CD14-positive monocyte (primary cell): ENCODE measurements at regions not wholly inside any gene's neighbourhood (a gene's known extent, or its start where the extent isn't known, plus 50 kb on each side); places are given as distances from the start of the nearest gene placed in this dataset.

Experiments used
- DNase-seq, 3 donors: peaks; one replicate each; pipeline ENCODE4 v3.0.0-alpha.2; 2011 to 2022
- H2AFZ ChIP-seq: 2 replicates; pipeline ENCODE4 v1.6.0; 2012; ENCODE audit warnings: mild to moderate bottlenecking, low read depth, low read length, inconsistent platforms; ENCODE audit not compliant: insufficient read depth, poor library complexity, severe bottlenecking
- H3K27ac ChIP-seq, 2 donors: 1 replicate in 1 of 2; 2 replicates in 1 of 2; pipeline ENCODE4 v1.5.1; 2012 to 2013; ENCODE audit warnings: low read length in 2 of 2, control low read depth in 1 of 2, inconsistent platforms in 1 of 2, low read depth in 1 of 2, mild to moderate bottlenecking in 1 of 2
- H3K27me3 ChIP-seq, 2 donors: one replicate each; pipeline versions ENCODE4 v1.6.0 to v1.6.1; 2011 to 2013; ENCODE audit warnings: low read length in 2 of 2; ENCODE audit not compliant: control insufficient read depth in 2 of 2, insufficient read depth in 2 of 2
- H3K36me3 ChIP-seq, 2 donors: replicated peaks in 1 of 2; 1 replicate in 1 of 2; 2 replicates in 1 of 2; pipeline versions ENCODE4 v1.5.1 to v1.6.1; 2012 to 2013; ENCODE audit warnings: low read length in 2 of 2, control low read depth in 1 of 2, inconsistent platforms in 1 of 2, mild to moderate bottlenecking in 1 of 2; ENCODE audit not compliant: insufficient read depth in 2 of 2, control insufficient read depth in 1 of 2
- H3K4me1 ChIP-seq, 2 donors: 1 replicate in 1 of 2; 2 replicates in 1 of 2; pipeline versions ENCODE4 v1.5.1 to v1.6.1; 2012 to 2013; ENCODE audit warnings: low read length in 2 of 2, control low read depth in 1 of 2, inconsistent platforms in 1 of 2, mild to moderate bottlenecking in 1 of 2, moderate library complexity in 1 of 2; ENCODE audit not compliant: insufficient read depth in 2 of 2, control insufficient read depth in 1 of 2
- H3K4me2 ChIP-seq: replicated peaks from 2 replicates; pipeline ENCODE3; 2012; ENCODE audit warnings: low read length, moderate library complexity, mild to moderate bottlenecking; ENCODE audit not compliant: poor library complexity, severe bottlenecking; ENCODE audit errors: extremely low read depth
- H3K4me3 ChIP-seq, 3 experiments: fragments of 200-600 bp in 1 of 3; sonication (generic) in 1 of 3; replicated peaks in 1 of 3; 1 replicate in 2 of 3; 2 replicates in 1 of 3; pipeline ENCODE4 v1.5.1; 2011 to 2013; ENCODE audit warnings: low read length in 3 of 3, mild to moderate bottlenecking in 3 of 3, control low read depth in 2 of 3, low read depth in 2 of 3, inconsistent platforms in 1 of 3, moderate library complexity in 1 of 3
- H3K79me2 ChIP-seq: 2 replicates; pipeline ENCODE4 v1.6.0; 2012; ENCODE audit warnings: mild to moderate bottlenecking, control low read depth, inconsistent platforms, low read length, moderate library complexity; ENCODE audit not compliant: insufficient read depth
- H3K9ac ChIP-seq: 2 replicates; pipeline ENCODE4 v1.6.0; 2017; ENCODE audit warnings: low read length, mild to moderate bottlenecking; ENCODE audit not compliant: insufficient read depth, poor library complexity, severe bottlenecking
- H3K9me3 ChIP-seq, 2 donors: replicated peaks in 1 of 2; 1 replicate in 1 of 2; 2 replicates in 1 of 2; pipeline versions ENCODE4 v1.5.1 to v1.6.1; 2012 to 2013; ENCODE audit warnings: low read length in 2 of 2, control low read depth in 1 of 2; ENCODE audit not compliant: control insufficient read depth in 1 of 2, insufficient read depth in 1 of 2
- H4K20me1 ChIP-seq: 2 replicates; pipeline ENCODE4 v1.6.0; 2012; ENCODE audit warnings: mild to moderate bottlenecking, low read length, control low read depth, moderate library complexity; ENCODE audit not compliant: insufficient read depth
- H3K27ac Mint-ChIP-seq, 7 donors: one replicate each; pipeline ENCODE4 v1.8.0; 2020; ENCODE audit warnings: mild to moderate bottlenecking in 7 of 7, mixed read lengths in 7 of 7, moderate library complexity in 6 of 7, inconsistent platforms in 2 of 7
- H3K27me3 Mint-ChIP-seq, 3 donors: one replicate each; pipeline ENCODE4 v1.8.0; 2021 to 2022; ENCODE audit warnings: low read depth in 3 of 3, mild to moderate bottlenecking in 3 of 3, mixed read lengths in 3 of 3, moderate library complexity in 3 of 3, inconsistent platforms in 1 of 3
- H3K36me3 Mint-ChIP-seq, 2 donors: one replicate each; pipeline ENCODE4 v1.8.0; 2020; ENCODE audit warnings: mixed read lengths in 2 of 2, inconsistent platforms in 1 of 2, mild to moderate bottlenecking in 1 of 2
- H3K4me1 Mint-ChIP-seq: one replicate; pipeline ENCODE4 v1.8.0; 2020; ENCODE audit warnings: mild to moderate bottlenecking, mixed read lengths
- H3K4me3 Mint-ChIP-seq, 2 donors: one replicate each; pipeline ENCODE4 v1.8.0; 2020; ENCODE audit warnings: mild to moderate bottlenecking in 2 of 2, mixed read lengths in 2 of 2, moderate library complexity in 1 of 2
- H3K9me3 Mint-ChIP-seq, 7 donors: one replicate each; pipeline ENCODE4 v1.8.0; 2020 to 2022; ENCODE audit warnings: mixed read lengths in 7 of 7, mild to moderate bottlenecking in 6 of 7, moderate library complexity in 6 of 7, inconsistent platforms in 2 of 7
- WGBS: methylation state at CpG from one replicate; pipeline ENCODE4 v1.1.5; 2013; ENCODE audit warnings: missing lambda C conversion rate; ENCODE audit not compliant: insufficient coverage; 5-methylcytosine and 5-hydroxymethylcytosine counted together
- intact Hi-C, 2 donors: fragments of 100-400 bp; cut with micrococcal nuclease; formaldehyde crosslinking; loops; one replicate each; pipeline versions ENCODE4 v1.15.0 to v1.15.1; 2023
- TF ChIP-seq, protein P1 (sequence below): fragments of 200-600 bp; IDR thresholded peaks from one replicate; pipeline ENCODE4 v1.8.0; 2022; ENCODE audit warnings: antibody characterized with exemption, mild to moderate bottlenecking

- no peak overlapping the region for H3K4me3 ChIP-seq
- DNase-seq: no peak
- Mint-ChIP-seq H3K4me1 (no peaks in the 10 kb centered on the region), H3K27me3 (peaks cover 0 to 2% (median 0%) of the 10 kb centered on the region in 3 donors), H3K9me3 (peaks cover 0 to 2% (median 0%) of the 10 kb centered on the region in 7 donors), H3K27ac (peak overlapping the region in 1 of 7 donors; percentile 50), H3K36me3 (peaks cover 82 to 83% of the 10 kb centered on the region in 2 donors), H3K4me3 (no peak overlapping the region)
- H3K9ac ChIP-seq: no peak overlapping the region
- TF ChIP-seq, protein P1, sequence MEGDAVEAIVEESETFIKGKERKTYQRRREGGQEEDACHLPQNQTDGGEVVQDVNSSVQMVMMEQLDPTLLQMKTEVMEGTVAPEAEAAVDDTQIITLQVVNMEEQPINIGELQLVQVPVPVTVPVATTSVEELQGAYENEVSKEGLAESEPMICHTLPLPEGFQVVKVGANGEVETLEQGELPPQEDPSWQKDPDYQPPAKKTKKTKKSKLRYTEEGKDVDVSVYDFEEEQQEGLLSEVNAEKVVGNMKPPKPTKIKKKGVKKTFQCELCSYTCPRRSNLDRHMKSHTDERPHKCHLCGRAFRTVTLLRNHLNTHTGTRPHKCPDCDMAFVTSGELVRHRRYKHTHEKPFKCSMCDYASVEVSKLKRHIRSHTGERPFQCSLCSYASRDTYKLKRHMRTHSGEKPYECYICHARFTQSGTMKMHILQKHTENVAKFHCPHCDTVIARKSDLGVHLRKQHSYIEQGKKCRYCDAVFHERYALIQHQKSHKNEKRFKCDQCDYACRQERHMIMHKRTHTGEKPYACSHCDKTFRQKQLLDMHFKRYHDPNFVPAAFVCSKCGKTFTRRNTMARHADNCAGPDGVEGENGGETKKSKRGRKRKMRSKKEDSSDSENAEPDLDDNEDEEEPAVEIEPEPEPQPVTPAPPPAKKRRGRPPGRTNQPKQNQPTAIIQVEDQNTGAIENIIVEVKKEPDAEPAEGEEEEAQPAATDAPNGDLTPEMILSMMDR: no peak
- H3K36me3 ChIP-seq: peaks cover 87 to 99% of the 10 kb centered on the region in 2 donors
- no peak overlapping the region for H3K4me2 ChIP-seq
- peaks cover 10% of the 10 kb centered on the region for H4K20me1 ChIP-seq
- intact Hi-C loops: no loop called here
- no peak overlapping the region for H2AFZ ChIP-seq
- no peak overlapping the region for H3K27ac ChIP-seq
- 100% methylated on average over 1 of the region's 2 CpGs for WGBS
- no peaks in the 10 kb centered on the region for H3K79me2 ChIP-seq
- no peaks in the 10 kb centered on the region for H3K9me3 ChIP-seq
- no peaks in the 10 kb centered on the region for H3K4me1 ChIP-seq
- H3K27me3 ChIP-seq: no peaks in the 10 kb centered on the region
Observed at GRCh38 chr6:144847916-144848315, 562.8 kb downstream of the UTRN start.

GRCh38 chr6:144849920-144850319, 564.8 kb downstream of the UTRN start:
- peaks cover 0 to 2% (median 0%) of the 10 kb centered on the region in 3 donors for H3K27me3 Mint-ChIP-seq
- H3K79me2 ChIP-seq: no peaks in the 10 kb centered on the region
- H3K4me1 Mint-ChIP-seq: no peaks in the 10 kb centered on the region

More at GRCh38 chr6:144849920-144850319, 564.8 kb downstream of the UTRN start:
- peaks cover 79 to 90% of the 10 kb centered on the region in 2 donors for H3K36me3 ChIP-seq
- H3K9me3 ChIP-seq: no peaks in the 10 kb centered on the region
- no peak overlapping the region for H3K4me2 ChIP-seq
- no peaks in the 10 kb centered on the region for H3K4me1 ChIP-seq
- no peaks in the 10 kb centered on the region for H3K27me3 ChIP-seq
- Mint-ChIP-seq H3K9me3 (peaks cover 0 to 2% (median 0%) of the 10 kb centered on the region in 7 donors), H3K4me3 (no peak overlapping the region), H3K36me3 (peaks cover 71 to 77% of the 10 kb centered on the region in 2 donors), H3K27ac (peak overlapping the region in 2 of 7 donors; percentile 57 to 79)
- no peak overlapping the region for H3K9ac ChIP-seq
- TF ChIP-seq, protein P1: no peak
- 100% methylated on average over 1 of the region's 2 CpGs for WGBS
- intact Hi-C loops: no loop called here
- DNase-seq: no peak
- H2AFZ ChIP-seq: no peak overlapping the region
- peaks cover 6% of the 10 kb centered on the region for H4K20me1 ChIP-seq
- H3K27ac ChIP-seq: no peak overlapping the region
- H3K4me3 ChIP-seq: no peak overlapping the region
